MM.1S (cell line): ENCODE measurements at regions not wholly inside any gene's neighbourhood (a gene's known extent, or its start where the extent isn't known, plus 50 kb on each side); places are given as distances from the start of the nearest gene placed in this dataset.

ENCODE experiments used
- EZH2 ChIP-seq: fragments of 300-600 bp; sonication (generic); optimal IDR thresholded peaks from 2 replicates; pipeline ENCODE3; 2017; ENCODE audit warnings: low read depth, mild to moderate bottlenecking, antibody characterized with exemption, low read length, mixed read lengths
- EZH2phosphoT487 ChIP-seq: fragments of 300-600 bp; sonication (generic); IDR thresholded peaks from 2 replicates; pipeline ENCODE4 v1.6.1; 2018; ENCODE audit warnings: antibody characterized with exemption, low read length
- TF ChIP-seq, protein P1 (sequence below): fragments of 300-600 bp; sonication (generic); IDR thresholded peaks from 2 replicates; pipeline ENCODE4 v1.5.1; 2016; ENCODE audit warnings: antibody characterized with exemption, low read length, mixed read lengths

- TF ChIP-seq, protein P1, sequence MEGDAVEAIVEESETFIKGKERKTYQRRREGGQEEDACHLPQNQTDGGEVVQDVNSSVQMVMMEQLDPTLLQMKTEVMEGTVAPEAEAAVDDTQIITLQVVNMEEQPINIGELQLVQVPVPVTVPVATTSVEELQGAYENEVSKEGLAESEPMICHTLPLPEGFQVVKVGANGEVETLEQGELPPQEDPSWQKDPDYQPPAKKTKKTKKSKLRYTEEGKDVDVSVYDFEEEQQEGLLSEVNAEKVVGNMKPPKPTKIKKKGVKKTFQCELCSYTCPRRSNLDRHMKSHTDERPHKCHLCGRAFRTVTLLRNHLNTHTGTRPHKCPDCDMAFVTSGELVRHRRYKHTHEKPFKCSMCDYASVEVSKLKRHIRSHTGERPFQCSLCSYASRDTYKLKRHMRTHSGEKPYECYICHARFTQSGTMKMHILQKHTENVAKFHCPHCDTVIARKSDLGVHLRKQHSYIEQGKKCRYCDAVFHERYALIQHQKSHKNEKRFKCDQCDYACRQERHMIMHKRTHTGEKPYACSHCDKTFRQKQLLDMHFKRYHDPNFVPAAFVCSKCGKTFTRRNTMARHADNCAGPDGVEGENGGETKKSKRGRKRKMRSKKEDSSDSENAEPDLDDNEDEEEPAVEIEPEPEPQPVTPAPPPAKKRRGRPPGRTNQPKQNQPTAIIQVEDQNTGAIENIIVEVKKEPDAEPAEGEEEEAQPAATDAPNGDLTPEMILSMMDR = no peak
- TF ChIP-seq EZH2phosphoT487 (no peak), EZH2 (no peak)
Observed at GRCh38 chr2:4324531-4324930, 621.2 kb downstream of the DCDC2C start.
